ENCODE measurements at regions not wholly inside any gene's neighbourhood (a gene's known extent, or its start where the extent isn't known, plus 50 kb on each side); places are given as distances from the start of the nearest gene placed in this dataset.

- no peak overlapping the region for H3K4me3 ChIP-seq (ENCODE audit: low read depth in 2 of 2, low read length in 2 of 2)
- in situ Hi-C loops (cut with HindIII; ENCODE audit: low pct_unique_long_range_greater_than_20kb, low sequenced_read_pairs): no loop called here
- H3K36me3 ChIP-seq (ENCODE audit: control insufficient read depth, insufficient read depth, low read length): no peaks in the 10 kb centered on the region
- CTCF ChIA-PET: no interaction called here
- no peaks in the 10 kb centered on the region for H3K4me1 ChIP-seq (ENCODE audit: control insufficient read depth, insufficient read depth, low read length)
- no peaks in the 10 kb centered on the region for H3K9me3 ChIP-seq (ENCODE audit: control insufficient read depth, insufficient read depth, low read depth, low read length)
- ATAC-seq (no peak), DNase-seq (ENCODE audit: low read depth, low spot score) (no peak)
- no TSS peak for BruUV-seq (replicated peaks)
- H3K27me3 ChIP-seq (ENCODE audit: control insufficient read depth, insufficient read depth, low read length): no peaks in the 10 kb centered on the region
- H3K27ac ChIP-seq (ENCODE audit: low read length): no peak overlapping the region
- POLR2A ChIA-PET: no interaction called here
- no peak for TF ChIP-seq TCF7L2 (IDR thresholded peaks at IDR 0.05; ENCODE audit: low read depth, low read length)
- no peak for TF ChIP-seq CTCF (IDR thresholded peaks at IDR 0.05)
- TF ChIP-seq SIN3A (IDR thresholded peaks at IDR 0.05; ENCODE audit: borderline replicate concordance, insufficient read depth, low read depth, low read length): no peak
- TF ChIP-seq REST (IDR thresholded peaks at IDR 0.05; ENCODE audit: insufficient read depth in 1 of 2, low read depth in 2 of 2, low read length in 1 of 2): no peak
- TF ChIP-seq POLR2AphosphoS5 (IDR thresholded peaks at IDR 0.05; ENCODE audit: low read depth, low read length): no peak
- intact Hi-C loops (cut with micrococcal nuclease; ENCODE audit: unreplicated experiment): no loop called here
Observed at GRCh38 chr3:34475851-34476250, 677.4 kb downstream of the PDCD6IP start.

- POLR2A ChIA-PET: no interaction called here
- Histone ChIP-seq H3K4me1 (ENCODE audit: control insufficient read depth, insufficient read depth, low read length) (no peaks in the 10 kb centered on the region), H3K9me3 (ENCODE audit: control insufficient read depth, insufficient read depth, low read depth, low read length) (no peaks in the 10 kb centered on the region), H3K27me3 (ENCODE audit: control insufficient read depth, insufficient read depth, low read length) (no peaks in the 10 kb centered on the region), H3K4me3 (ENCODE audit: low read depth in 2 of 2, low read length in 2 of 2) (peak overlapping the region in 1 of 2 experiments; percentile 11; a peak in 1 of 4 replicates), H3K36me3 (ENCODE audit: control insufficient read depth, insufficient read depth, low read length) (no peaks in the 10 kb centered on the region), H3K27ac (ENCODE audit: low read length) (no peak overlapping the region)
- intact Hi-C loops (cut with micrococcal nuclease; ENCODE audit: unreplicated experiment) (no loop called here), in situ Hi-C loops (cut with HindIII; ENCODE audit: low pct_unique_long_range_greater_than_20kb, low sequenced_read_pairs) (no loop called here)
- DNase-seq (ENCODE audit: low read depth, low spot score) (no peak), ATAC-seq (no peak)
- BruUV-seq (replicated peaks): no TSS peak
- TF ChIP-seq SIN3A (IDR thresholded peaks at IDR 0.05; ENCODE audit: borderline replicate concordance, insufficient read depth, low read depth, low read length) (no peak), REST (IDR thresholded peaks at IDR 0.05; ENCODE audit: insufficient read depth in 1 of 2, low read depth in 2 of 2, low read length in 1 of 2) (no peak), POLR2AphosphoS5 (IDR thresholded peaks at IDR 0.05; ENCODE audit: low read depth, low read length) (no peak), CTCF (IDR thresholded peaks at IDR 0.05) (no peak)
- CTCF ChIA-PET: no interaction called here
Observed at GRCh38 chr3:34483311-34483887, 685.0 kb downstream of the PDCD6IP start.
